CD4-positive, alpha-beta T cell (primary cell): ENCODE measurements at regions not wholly inside any gene's neighbourhood (a gene's known extent, or its start where the extent isn't known, plus 50 kb on each side); places are given as distances from the start of the nearest gene placed in this dataset.

Experiments used
- ATAC-seq: fragments of 200-7000 bp; cut with Tn5 transposase; one replicate; pipeline ENCODE4 v1.10.0; 2022; ENCODE audit warnings: mild to moderate bottlenecking; ENCODE audit not compliant: poor library complexity
- CTCF ChIA-PET: fragments of 350-600 bp; sonication (Branson Sonifier 250); formaldehyde crosslinking; loops from one replicate; lab custom pipeline; 2021; ENCODE audit warnings: antibody characterized with exemption, inconsistent platforms; lab: Charles Lee
- POLR2A ChIA-PET: fragments of 350-600 bp; sonication (Branson Sonifier 250); formaldehyde crosslinking; loops from one replicate; lab custom pipeline; 2021; ENCODE audit warnings: antibody characterized with exemption, inconsistent platforms; lab: Charles Lee
- DNase-seq, 14 experiments: peaks; one replicate each; pipeline ENCODE4 v3.0.0-alpha.2; 2013 to 2020; ENCODE audit warnings: mixed read lengths in 2 of 14
- H3K27ac ChIP-seq, 2 donors: one replicate each; pipeline versions ENCODE4 v1.5.1 to v1.7.0; 2013; ENCODE audit warnings: low read length in 2 of 2, low read depth in 1 of 2, mild to moderate bottlenecking in 1 of 2
- H3K27me3 ChIP-seq, 2 experiments: 1 replicate in 1 of 2; 2 replicates in 1 of 2; pipeline versions ENCODE4 v1.6.1 to v1.7.0; 2013; ENCODE audit warnings: low read length in 2 of 2, control low read depth in 1 of 2, mild to moderate bottlenecking in 1 of 2, moderate library complexity in 1 of 2; ENCODE audit not compliant: insufficient read depth in 2 of 2, control insufficient read depth in 1 of 2
- H3K36me3 ChIP-seq: one replicate; pipeline ENCODE4 v1.6.1; 2013; ENCODE audit warnings: low read length, control low read depth; ENCODE audit not compliant: insufficient read depth
- H3K4me1 ChIP-seq: one replicate; pipeline ENCODE4 v1.6.1; 2013; ENCODE audit warnings: low read length, control low read depth; ENCODE audit not compliant: insufficient read depth
- H3K4me3 ChIP-seq: one replicate; pipeline ENCODE4 v1.5.1; 2013; ENCODE audit warnings: mild to moderate bottlenecking, low read length, moderate library complexity
- H3K9me3 ChIP-seq, 2 experiments: 1 replicate in 1 of 2; 2 replicates in 1 of 2; pipeline versions ENCODE4 v1.6.1 to v1.7.0; 2013; ENCODE audit warnings: low read length in 2 of 2, mild to moderate bottlenecking in 2 of 2, control low read depth in 1 of 2, moderate library complexity in 1 of 2; ENCODE audit not compliant: control insufficient read depth in 1 of 2, insufficient read depth in 1 of 2
- H3K27ac Mint-ChIP-seq: one replicate; pipeline ENCODE4 v1.8.0; 2020; ENCODE audit warnings: mixed read lengths
- H3K27me3 Mint-ChIP-seq: one replicate; pipeline ENCODE4 v1.8.0; 2021; ENCODE audit warnings: mixed read lengths
- H3K36me3 Mint-ChIP-seq: one replicate; pipeline ENCODE4 v1.8.0; 2021; ENCODE audit warnings: low read depth, mixed read lengths
- H3K4me1 Mint-ChIP-seq: one replicate; pipeline ENCODE4 v1.8.0; 2021; ENCODE audit warnings: low read depth, mixed read lengths
- H3K4me3 Mint-ChIP-seq: one replicate; pipeline ENCODE4 v1.8.0; 2020; ENCODE audit warnings: mild to moderate bottlenecking, mixed read lengths
- H3K9me3 Mint-ChIP-seq: one replicate; pipeline ENCODE4 v1.8.0; 2020; ENCODE audit warnings: mixed read lengths
- CTCF ChIP-seq: fragments of 200-600 bp; IDR thresholded peaks from one replicate; pipeline ENCODE4 v1.8.0; 2022; ENCODE audit warnings: antibody characterized with exemption, mild to moderate bottlenecking
- intact Hi-C, 2 experiments: fragments of 100-400 bp; cut with DNase I in 1 of 2; cut with micrococcal nuclease in 1 of 2; formaldehyde crosslinking; loops; one replicate each; pipeline versions ENCODE4 v1.15.1 to v1.9.0; 2023 to 2025; cut with DNase I, micrococcal nuclease

DNA sequence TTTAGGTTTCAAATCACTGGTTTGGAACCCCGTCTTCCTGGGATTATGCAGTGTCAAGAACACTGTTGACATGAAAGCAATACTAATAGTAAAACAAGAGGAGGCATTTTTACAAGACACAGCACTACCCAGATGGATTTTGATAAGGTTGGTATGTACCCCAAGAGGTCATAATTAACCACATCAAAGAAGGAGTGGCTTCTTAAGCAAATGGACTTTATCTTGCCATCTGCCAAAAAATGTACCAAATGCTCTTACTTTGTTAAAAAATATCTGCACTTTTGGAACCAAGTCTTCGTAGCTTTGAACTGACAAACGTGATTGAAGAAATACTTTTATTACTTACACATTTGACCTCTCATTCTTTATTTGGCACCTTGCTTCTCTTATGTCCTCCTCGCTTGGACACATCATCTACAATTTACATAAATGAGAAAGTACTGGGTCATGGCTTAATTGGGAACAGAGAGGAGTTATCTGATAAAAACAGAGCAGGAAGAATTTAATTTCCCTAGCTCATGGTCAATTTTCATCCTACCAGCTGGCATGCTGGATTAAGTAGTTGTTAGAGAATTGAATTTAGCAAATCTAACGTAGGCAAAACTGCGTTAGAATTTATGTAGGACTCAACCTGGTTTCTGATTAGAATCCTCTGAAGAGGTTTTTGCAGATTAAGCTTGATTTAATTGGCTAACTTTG, 54.5 kb upstream of the PRICKLE1 start:
- ChIA-PET POLR2A (interaction anchor here (0.6 kb wide), 1 partner anchor 1062 kb away, joined by 3 read pairs; no protein-coding TSS in a partner anchor), CTCF (no interaction called here)
- no peaks in the 10 kb centered on the region for H3K9me3 Mint-ChIP-seq
- Histone ChIP-seq H3K4me1 (no peaks in the 10 kb centered on the region), H3K36me3 (no peaks in the 10 kb centered on the region), H3K27me3 (no peaks in the 10 kb centered on the region), H3K9me3 (peaks cover 0 to 5% of the 10 kb centered on the region in 2 experiments), H3K4me3 (no peak overlapping the region), H3K27ac (no peak overlapping the region)
- H3K4me3 Mint-ChIP-seq = no peak overlapping the region
- peaks cover 4% of the 10 kb centered on the region for H3K27me3 Mint-ChIP-seq
- intact Hi-C loops = no loop called here
- no peak overlapping the region for H3K27ac Mint-ChIP-seq
- no peak for TF ChIP-seq CTCF
- no peak for DNase-seq
- H3K36me3 Mint-ChIP-seq = no peaks in the 10 kb centered on the region
- no peak for ATAC-seq
- no peaks in the 10 kb centered on the region for H3K4me1 Mint-ChIP-seq

DNA sequence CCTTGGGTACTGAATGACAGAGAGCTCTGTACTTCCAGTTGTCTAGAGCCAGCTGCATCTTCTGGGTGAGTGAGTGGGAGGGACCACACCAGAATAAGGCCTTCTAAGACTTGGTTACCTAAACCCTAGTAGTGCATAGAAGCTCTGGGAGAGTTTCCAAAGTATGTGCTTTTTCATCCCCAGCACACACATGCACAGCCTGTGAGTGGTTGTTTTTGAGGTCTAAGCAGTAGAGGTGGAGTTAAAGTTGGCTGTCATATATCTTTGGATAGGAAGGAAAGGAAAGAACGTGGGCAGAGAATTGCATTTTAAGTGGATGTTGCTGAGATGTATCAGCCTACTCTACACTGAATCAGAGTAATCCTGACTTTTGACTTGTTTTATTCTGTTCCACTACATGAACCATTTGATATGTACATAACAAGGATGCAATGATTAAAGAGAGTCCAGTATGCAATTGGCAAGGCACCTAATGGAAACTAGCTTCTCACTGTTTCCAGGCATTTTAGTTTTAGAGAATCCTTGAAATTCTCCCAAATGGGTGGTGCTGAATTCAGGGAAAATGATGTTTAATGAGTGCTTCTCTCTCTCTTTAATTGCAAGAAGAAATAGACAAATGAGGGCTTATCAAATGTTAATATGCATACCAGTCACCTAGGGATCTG, 51.8 kb upstream of the PRICKLE1 start:
- no peaks in the 10 kb centered on the region for H3K36me3 Mint-ChIP-seq
- no peak overlapping the region for H3K27ac ChIP-seq
- intact Hi-C loops = no loop called here
- H3K9me3 Mint-ChIP-seq = no peaks in the 10 kb centered on the region
- no peaks in the 10 kb centered on the region for H3K4me1 ChIP-seq
- no peaks in the 10 kb centered on the region for H3K36me3 ChIP-seq
- H3K27me3 ChIP-seq = no peaks in the 10 kb centered on the region
- H3K4me3 Mint-ChIP-seq = no peak overlapping the region
- peaks cover 0 to 5% of the 10 kb centered on the region in 2 experiments for H3K9me3 ChIP-seq
- no peak overlapping the region for H3K4me3 ChIP-seq
- DNase-seq (no peak), ATAC-seq (no peak)
- POLR2A ChIA-PET = no interaction called here
- no peaks in the 10 kb centered on the region for H3K4me1 Mint-ChIP-seq
- H3K27me3 Mint-ChIP-seq = peaks cover 4% of the 10 kb centered on the region
- no peak overlapping the region for H3K27ac Mint-ChIP-seq
- CTCF ChIA-PET = no interaction called here
- no peak for TF ChIP-seq CTCF

DNA sequence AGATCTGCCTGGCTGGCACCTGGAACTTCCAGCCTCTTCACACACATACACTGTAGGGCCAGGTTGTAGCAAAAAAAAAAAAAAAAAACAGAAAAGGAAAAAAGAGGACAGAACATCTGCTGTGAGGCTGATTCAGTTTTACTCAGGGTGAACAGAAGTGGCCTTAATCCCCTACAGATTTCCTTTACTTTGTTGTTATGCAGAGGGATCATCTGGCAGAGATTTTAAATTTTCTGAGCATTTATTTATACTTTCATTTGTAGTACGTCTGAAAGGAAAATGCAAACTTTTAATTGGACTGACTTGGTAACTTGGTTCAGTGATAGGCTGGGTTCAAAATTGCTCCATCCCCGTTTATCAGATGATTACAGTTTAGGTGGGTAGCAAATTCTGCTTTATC, 50.8 kb upstream of the PRICKLE1 start:
- peaks cover 2% of the 10 kb centered on the region for H3K9me3 Mint-ChIP-seq
- Histone ChIP-seq H3K4me1 (no peaks in the 10 kb centered on the region), H3K27ac (no peak overlapping the region), H3K36me3 (no peaks in the 10 kb centered on the region), H3K9me3 (peaks cover 0 to 5% of the 10 kb centered on the region in 2 experiments), H3K4me3 (no peak overlapping the region), H3K27me3 (no peaks in the 10 kb centered on the region)
- peaks cover 4% of the 10 kb centered on the region for H3K27me3 Mint-ChIP-seq
- H3K36me3 Mint-ChIP-seq = no peaks in the 10 kb centered on the region
- no peak for ATAC-seq
- POLR2A ChIA-PET = no interaction called here
- TF ChIP-seq CTCF = no peak
- no peak for DNase-seq
- no peak overlapping the region for H3K27ac Mint-ChIP-seq
- CTCF ChIA-PET = no interaction called here
- intact Hi-C loops = no loop called here
- no peaks in the 10 kb centered on the region for H3K4me1 Mint-ChIP-seq
- no peak overlapping the region for H3K4me3 Mint-ChIP-seq
